ENCODE measurements at regions not wholly inside any gene's neighbourhood (a gene's known extent, or its start where the extent isn't known, plus 50 kb on each side); places are given as distances from the start of the nearest gene placed in this dataset.

DNA sequence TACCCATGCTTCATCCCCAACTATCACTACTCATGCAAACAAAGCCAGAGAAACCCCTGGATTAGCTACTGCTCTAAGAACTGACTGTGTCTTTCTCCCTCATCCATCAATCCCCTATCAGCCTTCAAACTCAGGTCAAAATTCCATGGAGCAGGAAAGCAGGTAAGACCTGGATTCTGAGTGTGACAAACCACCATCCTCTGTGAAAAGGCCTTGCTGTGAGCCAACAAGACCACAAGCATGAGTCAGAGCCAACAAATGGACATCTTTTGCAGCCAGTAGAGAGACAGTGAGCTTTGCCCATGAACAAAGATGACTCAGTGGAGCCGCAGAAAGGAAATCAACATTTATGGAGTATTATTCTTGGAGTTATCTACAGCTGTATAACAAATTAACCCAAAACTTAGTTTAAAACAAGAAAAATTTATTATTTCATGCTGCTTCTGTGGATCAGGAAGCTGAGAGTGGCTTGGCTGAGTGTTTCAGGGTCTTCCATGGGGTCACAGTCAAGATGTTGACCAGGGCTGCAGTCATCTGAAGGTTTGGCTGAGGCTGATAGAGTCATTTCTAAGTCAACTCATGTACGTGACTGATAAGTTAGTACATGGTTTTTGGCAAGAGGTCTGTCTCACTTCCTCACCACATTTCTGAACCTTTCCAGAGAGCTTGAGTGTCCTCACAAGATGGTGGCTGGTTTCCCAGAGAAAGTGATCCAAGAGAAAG is 61.1 kb downstream of the PITPNM2 start:
- TF ChIP-seq, protein P1, sequence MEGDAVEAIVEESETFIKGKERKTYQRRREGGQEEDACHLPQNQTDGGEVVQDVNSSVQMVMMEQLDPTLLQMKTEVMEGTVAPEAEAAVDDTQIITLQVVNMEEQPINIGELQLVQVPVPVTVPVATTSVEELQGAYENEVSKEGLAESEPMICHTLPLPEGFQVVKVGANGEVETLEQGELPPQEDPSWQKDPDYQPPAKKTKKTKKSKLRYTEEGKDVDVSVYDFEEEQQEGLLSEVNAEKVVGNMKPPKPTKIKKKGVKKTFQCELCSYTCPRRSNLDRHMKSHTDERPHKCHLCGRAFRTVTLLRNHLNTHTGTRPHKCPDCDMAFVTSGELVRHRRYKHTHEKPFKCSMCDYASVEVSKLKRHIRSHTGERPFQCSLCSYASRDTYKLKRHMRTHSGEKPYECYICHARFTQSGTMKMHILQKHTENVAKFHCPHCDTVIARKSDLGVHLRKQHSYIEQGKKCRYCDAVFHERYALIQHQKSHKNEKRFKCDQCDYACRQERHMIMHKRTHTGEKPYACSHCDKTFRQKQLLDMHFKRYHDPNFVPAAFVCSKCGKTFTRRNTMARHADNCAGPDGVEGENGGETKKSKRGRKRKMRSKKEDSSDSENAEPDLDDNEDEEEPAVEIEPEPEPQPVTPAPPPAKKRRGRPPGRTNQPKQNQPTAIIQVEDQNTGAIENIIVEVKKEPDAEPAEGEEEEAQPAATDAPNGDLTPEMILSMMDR (IDR thresholded peaks at IDR 0.05; ENCODE audit: control insufficient read depth, insufficient read depth, low read depth, low read length, missing control alignments) = no peak
- no peak overlapping the region for H3K4me3 ChIP-seq (ENCODE audit: control insufficient read depth, low read depth, low read length)
- DNase-seq (ENCODE audit: low read depth) = peak; percentile 96

DNA sequence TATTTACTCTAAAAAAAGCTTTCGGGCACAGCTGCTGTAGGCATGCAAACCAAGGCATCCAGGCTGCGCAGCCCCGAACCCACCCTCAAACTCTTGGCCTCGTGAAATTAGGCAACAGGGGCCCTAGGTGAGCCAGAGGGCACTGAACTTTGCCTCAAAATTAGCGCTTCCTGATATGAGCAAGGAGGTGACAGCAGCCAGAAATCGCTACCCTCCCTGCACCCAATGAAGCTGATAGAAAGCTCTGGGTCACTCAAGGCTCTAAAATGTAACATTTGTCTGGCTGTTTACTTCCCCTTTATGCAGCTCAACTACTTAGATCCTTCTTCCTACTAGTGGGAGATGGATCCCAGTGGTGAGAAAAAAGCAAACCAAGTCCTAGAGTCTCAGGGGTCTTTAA is 61.8 kb downstream of the PITPNM2 start:
- H3K4me3 ChIP-seq (ENCODE audit: control insufficient read depth, low read depth, low read length) = no peak overlapping the region
- no peak for DNase-seq (ENCODE audit: low read depth)
- TF ChIP-seq, protein P1 (IDR thresholded peaks at IDR 0.05; ENCODE audit: control insufficient read depth, insufficient read depth, low read depth, low read length, missing control alignments) = no peak

DNA sequence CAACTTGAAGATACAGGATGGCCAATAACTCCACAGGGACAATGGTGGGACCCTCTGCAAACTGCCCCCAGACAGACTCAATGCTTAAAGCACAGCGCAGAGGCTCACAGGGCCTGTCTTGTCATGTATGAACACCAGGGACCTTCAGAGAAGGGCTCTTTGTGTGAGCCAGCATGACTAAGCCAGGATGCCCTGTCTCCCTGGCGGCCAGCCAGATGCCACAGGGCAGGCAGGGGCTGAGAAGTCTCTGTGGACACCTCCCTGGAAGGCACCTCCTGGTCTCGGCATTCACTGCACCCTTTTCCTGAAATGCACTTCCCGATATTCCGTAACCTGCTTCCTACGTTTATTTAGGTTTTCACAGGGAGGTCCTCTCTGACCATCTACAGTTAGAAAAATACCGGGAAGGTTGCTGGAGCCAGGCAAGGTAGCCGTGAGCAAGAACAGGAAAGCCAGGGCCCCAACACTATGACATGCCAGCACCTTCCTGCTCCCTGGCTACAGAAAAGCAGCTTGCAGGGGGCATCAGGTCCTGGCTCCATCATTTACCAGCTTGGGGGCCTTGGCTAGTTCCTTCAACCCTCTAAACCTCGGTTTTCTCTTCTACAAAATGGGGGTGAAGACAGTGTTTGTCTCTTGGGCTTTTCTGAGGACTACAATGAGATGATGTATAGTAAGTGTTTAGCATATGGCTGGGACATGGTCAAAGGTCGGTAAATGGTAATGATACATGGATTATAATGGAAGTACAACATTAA is 65.0 kb downstream of the PITPNM2 start:
- DNase-seq (ENCODE audit: low read depth) = no peak

DNA sequence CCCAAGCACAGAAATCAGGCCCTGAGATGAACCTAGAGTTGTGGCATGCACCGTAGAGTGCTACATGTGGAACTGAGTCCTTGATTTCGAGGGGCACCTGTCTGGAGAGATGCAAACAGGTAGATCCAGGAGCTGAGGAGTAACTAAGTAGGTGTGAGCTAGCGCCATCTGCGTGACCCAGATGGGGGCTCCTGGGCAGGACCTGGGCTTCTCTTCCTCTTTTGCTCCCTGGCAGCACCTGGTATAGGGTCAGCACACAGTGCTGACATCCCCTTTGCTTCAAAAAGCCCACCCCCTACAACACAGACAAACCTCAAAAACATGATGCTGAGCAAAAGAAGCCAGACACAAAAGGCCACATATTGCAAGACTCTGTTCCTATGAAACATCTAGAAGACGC is 65.8 kb downstream of the PITPNM2 start:
- H3K4me3 ChIP-seq (ENCODE audit: control insufficient read depth, low read depth, low read length) = no peak overlapping the region
- DNase-seq (ENCODE audit: low read depth) = no peak
- TF ChIP-seq, protein P1 (IDR thresholded peaks at IDR 0.05; ENCODE audit: control insufficient read depth, insufficient read depth, low read depth, low read length, missing control alignments) = no peak

More for the DNA sequence above, 65.0 kb downstream of the PITPNM2 start:
- H3K4me3 ChIP-seq (ENCODE audit: control insufficient read depth, low read depth, low read length) = no peak overlapping the region
- TF ChIP-seq, protein P1 (IDR thresholded peaks at IDR 0.05; ENCODE audit: control insufficient read depth, insufficient read depth, low read depth, low read length, missing control alignments) = peak; percentile 5

DNA sequence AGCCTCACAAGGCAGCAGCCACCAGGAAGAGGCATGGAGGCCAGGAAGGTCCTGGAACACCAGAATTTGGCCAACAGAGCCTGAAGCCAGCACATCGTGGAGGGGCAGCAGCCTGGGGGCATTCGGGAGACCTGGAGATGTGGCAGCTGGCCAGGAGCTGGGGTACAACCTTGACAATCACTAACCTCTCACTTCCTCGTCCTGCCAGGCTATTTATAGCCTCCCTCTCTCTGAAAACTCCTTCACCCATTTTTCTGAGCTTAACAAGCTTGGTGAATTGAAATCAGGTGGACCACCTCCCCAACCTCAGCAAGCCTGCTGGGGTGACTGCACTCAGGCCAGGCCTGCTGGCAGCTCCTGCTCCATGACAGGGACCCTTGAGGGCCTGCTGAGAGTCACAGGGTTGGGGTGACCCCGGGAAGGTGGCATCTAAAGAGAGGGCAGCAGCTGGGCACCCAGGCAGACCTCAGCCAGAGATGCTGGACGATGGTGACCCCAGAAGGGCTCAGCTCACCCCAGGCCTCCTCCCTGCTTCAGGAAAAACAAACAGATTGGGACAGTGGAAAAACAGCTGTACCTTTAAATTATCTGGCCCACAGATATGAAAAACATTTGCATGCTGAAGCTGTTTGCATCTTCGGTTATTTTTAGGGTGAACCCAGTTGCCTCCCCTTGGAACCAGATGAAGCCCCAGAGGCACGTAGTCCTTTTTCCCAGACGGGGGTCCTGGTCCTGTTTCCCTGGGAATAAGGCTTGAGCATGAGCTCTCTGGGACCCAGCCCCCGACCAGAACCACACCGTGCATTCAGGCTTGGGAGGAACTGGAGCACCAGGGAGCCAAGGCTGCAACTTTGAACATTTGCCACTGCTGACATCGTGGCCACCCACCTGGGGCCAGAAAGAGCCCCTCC is 67.0 kb downstream of the PITPNM2 start:
- DNase-seq (ENCODE audit: low read depth) = no peak
- TF ChIP-seq, protein P1 (IDR thresholded peaks at IDR 0.05; ENCODE audit: control insufficient read depth, insufficient read depth, low read depth, low read length, missing control alignments) = no peak
- H3K4me3 ChIP-seq (ENCODE audit: control insufficient read depth, low read depth, low read length) = no peak overlapping the region

DNA sequence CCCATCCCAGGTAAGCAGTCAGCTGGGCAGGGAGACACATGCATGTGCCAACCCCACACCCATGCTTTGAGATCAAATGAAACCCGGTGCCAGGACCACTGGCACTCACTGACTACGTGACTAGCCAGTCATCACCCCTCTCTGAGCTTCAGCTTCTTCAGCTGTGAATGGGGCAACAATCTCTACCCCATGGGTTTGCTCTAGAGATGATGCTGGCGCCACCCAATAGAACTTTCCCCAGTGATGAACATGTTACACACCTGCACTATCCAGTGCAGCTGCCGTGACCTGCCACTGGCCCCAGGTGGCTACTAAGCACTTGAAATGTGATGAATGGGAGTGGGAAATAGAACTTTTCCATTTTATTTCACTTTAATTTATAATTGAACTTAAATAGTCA is 70.3 kb downstream of the PITPNM2 start:
- H3K4me3 ChIP-seq (ENCODE audit: control insufficient read depth, low read depth, low read length) = no peak overlapping the region
- TF ChIP-seq, protein P1 (IDR thresholded peaks at IDR 0.05; ENCODE audit: control insufficient read depth, insufficient read depth, low read depth, low read length, missing control alignments) = no peak
- no peak for DNase-seq (ENCODE audit: low read depth)
